ENCODE measurements at regions not wholly inside any gene's neighbourhood (a gene's known extent, or its start where the extent isn't known, plus 50 kb on each side); places are given as distances from the start of the nearest gene placed in this dataset.

GRCh38 chr5:4662756-4663155, 477.4 kb upstream of the ADAMTS16 start:
- DNase-seq = no peak

DNA sequence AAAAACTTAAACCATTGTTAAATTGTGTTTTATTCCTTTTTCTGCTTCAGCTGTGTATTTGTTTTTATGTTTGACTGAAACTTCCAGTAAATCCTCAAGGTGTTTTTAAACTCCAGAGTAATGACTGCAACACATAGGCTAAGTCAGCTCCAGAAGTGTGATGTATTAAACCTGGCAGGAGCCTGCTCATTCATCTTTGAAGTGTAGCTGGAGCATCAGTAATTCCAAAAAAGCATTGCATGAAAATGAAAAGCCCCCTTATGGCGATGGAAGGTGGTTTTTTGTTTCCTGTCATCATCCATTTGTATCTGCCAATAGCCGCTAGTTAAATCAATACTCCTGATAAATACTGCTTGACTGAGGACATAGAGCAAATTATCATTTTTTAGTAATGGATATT, 474.2 kb upstream of the ADAMTS16 start:
- DNase-seq = no peak

DNA sequence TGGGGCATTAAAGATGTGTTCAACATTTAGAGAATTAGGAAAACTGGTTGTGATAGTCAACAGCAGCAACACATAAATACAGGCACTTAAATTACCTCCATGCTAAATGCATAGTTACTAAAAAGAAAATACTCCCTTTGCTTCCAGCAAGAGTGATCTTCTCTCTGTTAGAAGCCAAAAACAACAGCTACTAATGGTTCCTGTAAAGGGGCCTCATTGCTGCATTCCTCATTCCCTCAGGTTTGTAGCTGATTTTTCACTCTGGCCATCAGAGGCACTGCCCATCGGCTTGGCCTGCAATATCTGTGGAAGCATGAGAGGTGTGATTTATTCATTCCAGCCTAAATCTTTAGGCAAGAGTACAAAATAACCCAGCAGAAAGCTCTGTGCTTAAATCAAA, 466.0 kb upstream of the ADAMTS16 start:
- DNase-seq = no peak

GRCh38 chr5:4676934-4677333, 463.2 kb upstream of the ADAMTS16 start:
- no peak for DNase-seq

- no peak for DNase-seq
Measured at GRCh38 chr5:4684946-4685345, 455.2 kb upstream of the ADAMTS16 start.

- no peak for DNase-seq
Measured at GRCh38 chr5:4698596-4698995, 441.5 kb upstream of the ADAMTS16 start.

DNA sequence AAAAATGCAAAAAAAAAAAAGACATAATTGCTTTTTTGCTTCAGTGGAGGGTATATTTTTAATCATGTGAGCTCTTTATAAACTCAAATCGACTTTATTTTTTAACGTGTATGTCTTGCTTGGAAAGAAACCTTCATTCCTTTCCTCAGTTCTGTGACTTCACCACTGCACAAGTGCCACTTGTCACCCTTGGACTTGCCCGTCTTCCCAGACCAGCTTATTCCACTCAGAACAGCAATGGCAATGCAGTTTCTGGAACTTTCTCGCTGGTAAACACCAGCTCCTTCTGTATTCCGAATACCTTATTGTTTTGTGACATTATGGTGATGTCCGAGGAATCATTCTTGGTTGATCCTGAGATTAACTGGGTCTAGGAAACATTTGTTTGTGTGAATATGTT, 440.5 kb upstream of the ADAMTS16 start:
- DNase-seq = no peak

DNA sequence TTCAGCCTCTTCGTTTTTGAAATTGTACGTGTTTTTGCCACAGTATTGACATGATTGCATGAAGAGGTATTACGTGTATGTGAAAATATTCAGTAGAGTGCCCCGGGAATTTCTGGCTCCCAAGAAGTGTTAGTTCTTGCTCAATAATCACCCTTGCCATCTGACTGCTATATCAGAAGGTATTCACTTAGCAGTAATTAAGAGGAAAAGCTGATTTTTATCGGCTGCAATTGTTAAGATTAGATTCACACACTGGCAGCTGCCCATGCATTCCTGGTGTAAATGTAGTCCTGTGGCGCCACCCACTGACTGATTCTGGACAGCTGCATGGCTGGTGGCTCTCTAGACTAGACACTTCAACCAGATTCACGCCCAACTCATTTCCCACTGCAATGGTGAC, 440.1 kb upstream of the ADAMTS16 start:
- DNase-seq = no peak

GRCh38 chr5:4700871-4701270, 439.3 kb upstream of the ADAMTS16 start:
- DNase-seq = no peak

DNA sequence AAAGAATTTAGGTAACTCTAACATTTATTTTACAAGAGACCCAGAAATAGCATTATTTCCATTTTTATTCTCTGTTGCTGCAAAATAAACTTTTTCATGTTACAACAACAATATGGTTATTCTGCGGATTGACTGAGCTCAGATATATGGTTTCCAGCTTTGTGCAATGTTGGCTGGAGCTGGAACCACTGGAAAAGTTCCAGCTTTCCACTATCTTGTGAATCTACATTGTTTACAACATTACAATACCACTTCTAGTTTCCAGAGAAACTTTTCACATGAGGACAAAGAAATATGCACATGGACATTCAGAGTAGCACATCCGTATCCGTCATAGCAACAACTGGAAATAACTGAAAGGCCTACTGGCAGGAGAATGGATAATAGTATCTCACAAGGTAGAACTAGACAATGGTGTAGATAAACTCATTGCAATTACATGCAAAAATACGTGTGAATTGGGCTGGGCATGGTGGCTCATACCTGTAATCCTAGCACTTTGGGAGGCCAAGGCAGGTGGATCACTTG, 436.1 kb upstream of the ADAMTS16 start:
- no peak for DNase-seq

DNA sequence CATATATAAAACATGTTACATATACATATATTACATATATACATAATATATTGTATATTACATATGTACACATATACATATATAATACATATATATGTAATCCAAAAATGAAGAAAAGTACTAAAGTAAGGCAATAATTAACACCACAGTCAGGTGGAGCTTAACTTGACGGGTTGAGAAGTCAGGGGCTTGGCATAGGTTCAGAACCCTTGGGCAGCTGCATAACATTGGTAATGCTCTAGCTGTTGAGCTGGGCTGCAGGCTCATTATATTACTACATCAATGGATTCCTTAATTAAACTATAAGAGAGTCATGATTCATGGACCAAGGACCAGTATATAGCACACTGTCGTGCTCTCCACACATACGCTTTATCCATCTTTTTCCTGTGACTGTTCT, 435.2 kb upstream of the ADAMTS16 start:
- DNase-seq = no peak

DNA sequence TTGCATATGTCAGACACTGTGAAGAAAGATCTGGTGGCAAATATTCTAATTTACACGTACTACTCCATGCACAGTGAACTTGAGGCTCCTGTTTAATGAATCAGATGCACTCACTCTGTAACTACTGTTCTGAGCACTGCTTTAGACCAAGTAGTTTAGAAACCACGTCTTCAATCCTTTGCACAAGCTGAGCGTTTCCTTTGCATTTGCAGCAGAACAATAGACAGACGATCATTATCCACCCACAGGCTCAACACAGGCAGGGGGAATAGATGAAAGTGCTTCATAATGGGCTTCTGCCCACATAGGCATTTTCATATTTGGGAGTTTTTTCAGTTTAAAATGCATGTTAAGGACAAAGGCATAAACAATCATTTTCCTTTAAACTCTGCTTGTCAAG, 423.3 kb upstream of the ADAMTS16 start:
- DNase-seq = no peak

- no peak for DNase-seq
Measured at GRCh38 chr5:4717446-4717845, 422.7 kb upstream of the ADAMTS16 start.

DNA sequence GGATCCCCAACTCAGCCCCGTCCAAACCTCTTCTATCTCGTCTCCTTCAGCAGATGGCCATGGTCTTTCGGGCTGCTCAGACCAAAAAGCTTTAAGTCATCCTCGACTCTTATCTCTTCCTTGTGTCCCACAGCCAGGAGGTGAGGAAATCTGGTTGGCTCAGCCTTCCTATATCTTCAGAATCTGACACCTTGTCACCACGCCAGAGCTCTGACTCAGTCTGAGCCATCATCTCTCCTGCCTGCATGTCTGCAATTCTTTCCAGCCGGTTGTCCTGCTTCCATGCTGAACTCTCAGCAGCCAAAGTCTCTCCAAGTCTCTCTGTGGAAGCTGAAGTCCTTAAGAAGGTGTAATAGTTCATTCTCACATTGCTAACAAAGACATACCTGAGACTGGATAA, 419.3 kb upstream of the ADAMTS16 start:
- DNase-seq = no peak

DNA sequence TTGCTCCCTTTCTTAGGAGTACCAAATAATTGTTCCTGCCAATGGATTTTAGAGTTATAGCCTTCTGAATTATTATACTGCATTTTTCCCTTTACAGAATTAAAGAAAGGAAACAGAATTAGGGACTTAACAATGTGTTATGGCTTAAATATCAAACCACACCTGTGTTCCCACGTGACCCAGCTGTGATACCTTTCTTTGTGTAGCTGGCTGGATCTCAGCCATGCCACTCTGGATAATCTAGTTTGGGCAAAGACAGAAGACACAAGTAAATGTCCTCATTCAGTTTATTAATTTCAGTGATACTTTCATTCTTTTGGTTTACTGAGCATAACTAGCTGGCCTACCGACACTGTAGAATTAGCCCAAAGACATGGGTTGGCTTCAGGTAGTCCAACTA, 417.2 kb upstream of the ADAMTS16 start:
- DNase-seq = no peak

- DNase-seq = no peak
Measured at GRCh38 chr5:4725594-4725993, 414.5 kb upstream of the ADAMTS16 start.

DNA sequence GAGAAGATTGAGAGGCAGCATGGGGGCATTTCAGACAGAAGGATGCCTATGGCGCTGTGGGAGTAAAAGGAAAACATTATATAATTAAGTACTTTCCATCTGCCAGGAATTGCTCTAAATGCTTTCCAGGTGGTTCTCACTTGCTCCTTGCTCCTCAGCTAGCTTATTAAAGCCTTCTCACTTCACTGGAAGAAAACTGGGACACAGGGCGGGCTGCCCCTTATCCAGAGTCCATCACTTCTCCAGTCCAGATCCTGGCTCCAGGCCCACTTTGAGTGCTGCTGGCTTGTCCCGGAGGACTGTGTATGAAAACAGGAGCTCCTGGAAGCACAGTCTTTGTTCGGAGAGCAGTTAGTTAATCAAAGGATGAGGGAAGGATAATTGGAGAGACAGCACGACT, 409.9 kb upstream of the ADAMTS16 start:
- DNase-seq = no peak

GRCh38 chr5:4734348-4734747, 405.8 kb upstream of the ADAMTS16 start:
- no peak for DNase-seq

GRCh38 chr5:4735261-4735660, 404.9 kb upstream of the ADAMTS16 start:
- no peak for DNase-seq

- no peak for DNase-seq
Measured at GRCh38 chr5:4737868-4738267, 402.3 kb upstream of the ADAMTS16 start.

GRCh38 chr5:4738298-4738697, 401.8 kb upstream of the ADAMTS16 start:
- no peak for DNase-seq

GRCh38 chr5:4740156-4740555, 400.0 kb upstream of the ADAMTS16 start:
- no peak for DNase-seq

DNA sequence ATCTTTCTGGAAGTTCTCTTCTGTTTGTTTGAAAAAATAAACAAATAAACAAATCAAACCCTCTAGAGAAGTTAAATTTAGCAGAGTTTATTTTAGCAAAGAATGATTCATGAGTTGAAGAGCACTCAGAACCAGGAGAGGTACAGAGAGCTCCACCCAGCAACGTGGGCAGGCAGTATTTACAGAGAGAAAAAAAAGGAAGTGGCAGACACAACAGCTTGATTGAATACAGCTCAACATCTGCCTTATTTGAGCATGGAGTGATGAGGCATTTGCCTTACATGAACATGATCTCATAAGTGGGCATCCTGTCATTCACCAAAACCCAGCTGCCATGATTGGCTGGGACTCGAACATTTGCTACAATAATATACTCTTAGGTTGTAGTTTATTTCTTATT, 381.6 kb upstream of the ADAMTS16 start:
- DNase-seq = no peak

DNA sequence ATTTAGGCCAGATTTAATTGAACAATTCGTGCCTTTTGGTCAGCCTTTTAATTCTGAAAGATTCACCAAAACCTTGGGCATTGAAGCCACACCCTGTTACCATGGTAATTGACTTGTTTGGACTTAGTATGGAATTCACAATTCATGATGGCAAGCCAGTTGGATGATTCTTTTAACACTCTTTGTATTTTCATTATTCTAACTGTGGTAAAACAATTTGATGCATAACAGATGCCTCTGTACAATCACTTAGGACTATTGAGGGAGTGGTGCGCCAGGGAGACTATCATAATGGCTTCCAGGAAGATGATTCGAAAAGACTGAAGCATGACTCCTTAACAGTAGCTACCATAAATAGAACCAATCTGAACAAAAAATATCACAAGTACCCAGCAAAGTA, 381.1 kb upstream of the ADAMTS16 start:
- no peak for DNase-seq

GRCh38 chr5:4762316-4762715, 377.8 kb upstream of the ADAMTS16 start:
- no peak for DNase-seq

DNA sequence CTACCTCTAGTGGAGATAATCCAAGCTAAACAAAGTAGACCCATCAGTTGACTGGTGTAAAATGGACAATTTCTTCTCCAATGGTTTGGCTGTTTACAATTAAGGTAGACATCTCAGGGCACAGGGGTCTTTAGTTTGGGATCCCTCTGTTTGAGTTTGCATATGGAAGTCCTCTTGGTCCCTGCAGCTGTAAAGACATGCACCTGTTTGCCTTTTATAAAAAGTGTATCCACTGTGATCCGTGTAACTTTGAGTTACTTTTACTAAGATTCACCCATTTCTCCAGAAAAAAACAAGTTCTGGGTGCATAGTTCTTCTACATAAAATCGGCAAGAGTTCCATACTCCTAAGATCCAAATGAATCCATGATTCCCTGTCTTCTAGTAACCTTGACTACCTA, 374.7 kb upstream of the ADAMTS16 start:
- DNase-seq = no peak

Measured in GF-D8 (cell line).